PC-3 (cell line): ENCODE measurements at regions not wholly inside any gene's neighbourhood (a gene's known extent, or its start where the extent isn't known, plus 50 kb on each side); places are given as distances from the start of the nearest gene placed in this dataset.

ENCODE experiments used
- ATAC-seq: fragments of 200-7000 bp; cut with Tn5 transposase; 2 replicates; pipeline ENCODE4 v1.9.1; 2020; ENCODE audit warnings: mild to moderate bottlenecking, moderate library complexity
- BruUV-seq: library from RNA; stranded (reverse); fragments of 400-500 nt; replicated peaks from 2 replicates; lab custom pipeline; 2021; lab: Mats Ljungman, UMichigan
- CTCF ChIA-PET: fragments of 300-600 bp; sonication (Branson Sonifier 250); formaldehyde crosslinking; loops from one replicate; lab custom pipeline; 2022; ENCODE audit warnings: antibody characterized with exemption; lab: Charles Lee
- POLR2A ChIA-PET: fragments of 300-600 bp; sonication (Branson Sonifier 250); formaldehyde crosslinking; loops from one replicate; lab custom pipeline; 2022; ENCODE audit warnings: antibody characterized with exemption; ENCODE audit not compliant: unreplicated experiment; lab: Charles Lee
- DNase-seq: peaks from one replicate; pipeline ENCODE4 v3.0.0-alpha.2; 2015
- H2AFZ ChIP-seq: fragments of 300-600 bp; sonication (generic); 2 replicates; pipeline ENCODE4 v1.6.0; 2016; ENCODE audit warnings: antibody characterized with exemption, low read length
- H3F3A ChIP-seq: fragments of 300-600 bp; sonication (generic); one replicate; pipeline ENCODE4 v1.6.0; 2017; ENCODE audit warnings: antibody characterized with exemption, low read length, control low read depth, mild to moderate bottlenecking; ENCODE audit not compliant: unreplicated experiment
- H3K27ac ChIP-seq: fragments of 300-600 bp; sonication (generic); 2 replicates; pipeline ENCODE4 v1.5.1; 2016; ENCODE audit warnings: mild to moderate bottlenecking, low read length
- H3K27me3 ChIP-seq: fragments of 300-600 bp; sonication (generic); 2 replicates; pipeline ENCODE4 v1.6.1; 2016; ENCODE audit warnings: low read length, mixed read lengths
- H3K36me3 ChIP-seq: fragments of 300-600 bp; sonication (generic); 2 replicates; pipeline ENCODE4 v1.6.1; 2016; ENCODE audit warnings: low read depth, mixed run types, low read length, mixed read lengths
- H3K4me1 ChIP-seq: fragments of 300-600 bp; sonication (generic); 2 replicates; pipeline ENCODE4 v1.5.1; 2016; ENCODE audit warnings: low read length; ENCODE audit not compliant: insufficient read depth
- H3K4me2 ChIP-seq: fragments of 300-600 bp; sonication (generic); 2 replicates; pipeline ENCODE4 v1.6.0; 2016; ENCODE audit warnings: low read length
- H3K4me3 ChIP-seq: fragments of 300-600 bp; sonication (generic); 2 replicates; pipeline ENCODE4 v1.5.1; 2016; ENCODE audit warnings: mild to moderate bottlenecking, low read length, mixed read lengths
- H3K79me2 ChIP-seq: fragments of 300-600 bp; sonication (generic); 2 replicates; pipeline ENCODE4 v1.6.1; 2017; ENCODE audit warnings: low read length, mixed read lengths
- H3K9ac ChIP-seq: fragments of 300-600 bp; sonication (generic); 2 replicates; pipeline ENCODE4 v1.6.0; 2016; ENCODE audit warnings: mild to moderate bottlenecking, low read length
- H3K9me2 ChIP-seq: fragments of 300-600 bp; sonication (generic); replicated peaks from 2 replicates; pipeline ENCODE4 v1.6.1; 2016; ENCODE audit warnings: mixed run types, low read length, mixed read lengths
- H3K9me3 ChIP-seq: fragments of 300-600 bp; sonication (generic); 2 replicates; pipeline ENCODE4 v1.6.1; 2016; ENCODE audit warnings: low read length, mixed read lengths
- H4K20me1 ChIP-seq: fragments of 300-600 bp; sonication (generic); 2 replicates; pipeline ENCODE4 v1.6.1; 2016; ENCODE audit warnings: low read length, mixed read lengths
- CTCF ChIP-seq: fragments of 300-600 bp; sonication (generic); conservative IDR thresholded peaks from 2 replicates; pipeline ENCODE4 v1.5.1; 2017; ENCODE audit warnings: antibody characterized with exemption, low read depth, mild to moderate bottlenecking, low read length
- EZH2 ChIP-seq: fragments of 300-600 bp; sonication (generic); IDR thresholded peaks from one replicate; pipeline ENCODE4 v1.6.1; 2017; ENCODE audit warnings: antibody characterized with exemption, mild to moderate bottlenecking, low read length; ENCODE audit not compliant: unreplicated experiment
- EZH2phosphoT487 ChIP-seq: fragments of 300-600 bp; sonication (generic); IDR thresholded peaks from 2 replicates; pipeline ENCODE4 v1.6.1; 2018; ENCODE audit warnings: mild to moderate bottlenecking, antibody characterized with exemption, low read length, borderline replicate concordance
- intact Hi-C: fragments of 100-400 bp; cut with micrococcal nuclease; formaldehyde crosslinking; loops from 2 replicates; pipeline ENCODE4 v1.9.0; 2023

GRCh38 chr6:112802144-112802543 lies 455.0 kb downstream of the RFPL4B start:
- Histone ChIP-seq H2AFZ (peak overlapping the region; percentile 17; the same call in 1 of the 2 replicates), H3K27me3 (no peaks in the 10 kb centered on the region), H3K4me1 (peaks cover 10% of the 10 kb centered on the region), H3K9me2 (no peaks in the 10 kb centered on the region), H3K79me2 (no peaks in the 10 kb centered on the region), H3K4me2 (peak overlapping the region; percentile 40), H3K4me3 (no peak overlapping the region), H3K36me3 (no peaks in the 10 kb centered on the region), H4K20me1 (no peaks in the 10 kb centered on the region), H3F3A (no peaks in the 10 kb centered on the region), H3K9ac (no peak overlapping the region), H3K9me3 (no peaks in the 10 kb centered on the region), H3K27ac (no peak overlapping the region)
- no TSS peak for BruUV-seq
- ChIA-PET CTCF (no interaction called here), POLR2A (no interaction called here)
- intact Hi-C loops: no loop called here
- peak; percentile 29; the same call in 1 of the 2 replicates for ATAC-seq
- peak; percentile 63 for DNase-seq
- TF ChIP-seq CTCF (no peak), EZH2phosphoT487 (no peak), EZH2 (no peak)

DNA sequence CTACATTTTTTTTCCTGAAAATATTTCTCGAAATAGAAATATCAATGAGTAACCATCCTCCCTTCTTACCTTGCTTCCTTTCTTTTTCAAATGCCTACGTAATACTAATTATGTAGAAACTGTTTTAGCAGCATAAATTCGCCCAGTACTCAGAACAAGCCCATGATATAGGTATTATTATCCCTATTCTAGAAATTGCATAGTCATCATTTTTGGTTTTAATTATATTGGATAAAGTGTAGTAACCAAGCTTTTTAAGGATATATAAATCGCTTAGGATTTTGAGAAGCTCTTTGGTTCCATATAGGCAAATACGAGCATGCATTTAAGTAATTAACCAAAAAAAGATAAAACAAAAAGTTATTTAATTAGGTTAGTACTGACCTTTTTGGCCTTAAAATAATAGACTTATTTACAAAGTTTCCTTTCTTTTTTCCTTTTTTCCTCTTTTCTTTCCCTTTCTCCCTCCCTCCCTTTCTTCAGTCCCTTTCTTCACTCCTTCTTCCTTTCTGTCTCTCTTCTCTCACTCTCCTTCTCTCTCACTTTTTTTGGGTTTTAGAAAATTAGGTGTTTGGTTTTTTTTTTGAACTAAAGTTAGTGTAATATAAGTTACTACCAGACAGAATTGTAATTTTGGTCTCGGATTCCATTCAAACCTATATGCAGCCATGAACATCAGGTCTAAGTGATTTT lies 457.7 kb downstream of the RFPL4B start:
- no peak for DNase-seq
- ATAC-seq: no peak

More for the DNA sequence above, 457.7 kb downstream of the RFPL4B start:
- H4K20me1 ChIP-seq: no peaks in the 10 kb centered on the region
- no peaks in the 10 kb centered on the region for H3K79me2 ChIP-seq
- no peaks in the 10 kb centered on the region for H3F3A ChIP-seq
- TF ChIP-seq CTCF: no peak
- no peak for TF ChIP-seq EZH2phosphoT487
- no peak for TF ChIP-seq EZH2
- H3K27me3 ChIP-seq: no peaks in the 10 kb centered on the region
- H3K9me2 ChIP-seq: no peaks in the 10 kb centered on the region
- H2AFZ ChIP-seq: no peak overlapping the region
- H3K27ac ChIP-seq: no peak overlapping the region
- no peak overlapping the region for H3K9ac ChIP-seq
- intact Hi-C loops: no loop called here
- H3K4me2 ChIP-seq: no peak overlapping the region
- no peaks in the 10 kb centered on the region for H3K9me3 ChIP-seq
- ChIA-PET CTCF (no interaction called here), POLR2A (no interaction called here)
- no peaks in the 10 kb centered on the region for H3K36me3 ChIP-seq
- no TSS peak for BruUV-seq
- H3K4me1 ChIP-seq: peaks cover 10% of the 10 kb centered on the region
- no peak overlapping the region for H3K4me3 ChIP-seq
